Trophoblast cell (in vitro differentiated cells and primary cell): ENCODE measurements at regions not wholly inside any gene's neighbourhood (a gene's known extent, or its start where the extent isn't known, plus 50 kb on each side); places are given as distances from the start of the nearest gene placed in this dataset.
"Not testable (repeated sequence)": the region's sequence is repeated elsewhere in the genome, so short reads cannot be mapped to it uniquely, and the experiment has no call there.

ENCODE experiments used
- DNase-seq, 2 donors: peaks; one replicate each; pipeline ENCODE4 v3.0.0-alpha.2; 2016
- H2AFZ ChIP-seq: 2 replicates; pipeline ENCODE4 v1.6.1; 2013; ENCODE audit warnings: low read length, moderate library complexity, mild to moderate bottlenecking; ENCODE audit not compliant: insufficient read depth, poor library complexity
- H2AK5ac ChIP-seq: 2 replicates; pipeline ENCODE4 v1.6.1; 2013; ENCODE audit warnings: mild to moderate bottlenecking, low read length
- H2BK120ac ChIP-seq: 2 replicates; pipeline ENCODE4 v1.6.1; 2013; ENCODE audit warnings: low read length, mild to moderate bottlenecking, moderate library complexity; ENCODE audit not compliant: insufficient read depth, poor library complexity
- H2BK12ac ChIP-seq: 2 replicates; pipeline ENCODE4 v1.6.1; 2013; ENCODE audit warnings: mild to moderate bottlenecking, low read length, moderate library complexity
- H2BK5ac ChIP-seq: 2 replicates; pipeline ENCODE4 v1.6.1; 2013; ENCODE audit warnings: low read length, low read depth, moderate library complexity, mild to moderate bottlenecking; ENCODE audit not compliant: poor library complexity
- H3K14ac ChIP-seq: 2 replicates; pipeline ENCODE4 v1.6.1; 2013; ENCODE audit warnings: mild to moderate bottlenecking, low read length
- H3K18ac ChIP-seq: 2 replicates; pipeline ENCODE4 v1.6.1; 2013; ENCODE audit warnings: mild to moderate bottlenecking, low read length
- H3K23ac ChIP-seq: 2 replicates; pipeline ENCODE4 v1.6.1; 2013; ENCODE audit warnings: low read length
- H3K27ac ChIP-seq: 2 replicates; pipeline ENCODE4 v1.5.1; 2013; ENCODE audit warnings: low read depth, mild to moderate bottlenecking, inconsistent platforms, low read length, moderate library complexity
- H3K27me3 ChIP-seq: 2 replicates; pipeline ENCODE4 v1.6.1; 2013; ENCODE audit warnings: inconsistent platforms, mild to moderate bottlenecking, low read length, moderate library complexity; ENCODE audit not compliant: insufficient read depth
- H3K36me3 ChIP-seq, 2 experiments: 1 replicate in 1 of 2; 2 replicates in 1 of 2; pipeline ENCODE4 v1.6.1; 2013; ENCODE audit warnings: low read length in 2 of 2, mild to moderate bottlenecking in 2 of 2, moderate library complexity in 1 of 2; ENCODE audit not compliant: insufficient read depth in 2 of 2, control insufficient read depth in 1 of 2
- H3K4ac ChIP-seq: 2 replicates; pipeline ENCODE4 v1.6.1; 2013; ENCODE audit warnings: low read depth, mild to moderate bottlenecking, low read length, moderate library complexity
- H3K4me1 ChIP-seq, 2 experiments: 1 replicate in 1 of 2; 2 replicates in 1 of 2; pipeline ENCODE4 v1.6.1; 2013; ENCODE audit warnings: low read length in 2 of 2, mild to moderate bottlenecking in 2 of 2, moderate library complexity in 1 of 2; ENCODE audit not compliant: insufficient read depth in 2 of 2, control insufficient read depth in 1 of 2
- H3K4me2 ChIP-seq: 2 replicates; pipeline ENCODE4 v1.6.1; 2013; ENCODE audit warnings: inconsistent platforms, mild to moderate bottlenecking, low read length, moderate library complexity
- H3K4me3 ChIP-seq: 2 replicates; pipeline ENCODE4 v1.5.1; 2013; ENCODE audit warnings: mild to moderate bottlenecking, low read depth, low read length, inconsistent platforms
- H3K79me1 ChIP-seq: one replicate; pipeline ENCODE4 v1.6.1; 2013; ENCODE audit warnings: low read length
- H3K79me2 ChIP-seq: 2 replicates; pipeline ENCODE4 v1.6.1; 2013; ENCODE audit warnings: low read length, mild to moderate bottlenecking; ENCODE audit not compliant: control insufficient read depth, insufficient read depth, poor library complexity
- H3K9ac ChIP-seq: 2 replicates; pipeline ENCODE4 v1.6.1; 2013; ENCODE audit warnings: mild to moderate bottlenecking, low read length
- H3K9me3 ChIP-seq: 2 replicates; pipeline ENCODE4 v1.6.1; 2013; ENCODE audit warnings: low read depth, mild to moderate bottlenecking, control low read depth, inconsistent platforms, low read length; ENCODE audit not compliant: insufficient read depth
- H4K12ac ChIP-seq: 2 replicates; pipeline ENCODE4 v1.6.1; 2013; ENCODE audit warnings: low read depth, mild to moderate bottlenecking, low read length, moderate library complexity
- H4K8ac ChIP-seq: 2 replicates; pipeline ENCODE4 v1.6.1; 2013; ENCODE audit warnings: low read depth, mild to moderate bottlenecking, low read length, moderate library complexity
- H4K91ac ChIP-seq: one replicate; pipeline ENCODE4 v1.6.1; 2013; ENCODE audit warnings: low read depth, mild to moderate bottlenecking, low read length, moderate library complexity
- WGBS: extraction: QIAGEN DNeasy Blood & Tissue Kit; methylation state at CpG from one replicate; pipeline ENCODE4 v1.1.7; 2013; ENCODE audit warnings: missing lambda C conversion rate; ENCODE audit not compliant: insufficient read length, insufficient coverage; ENCODE audit errors: extremely low coverage; 5-methylcytosine and 5-hydroxymethylcytosine counted together

GRCh38 chr7:25743670-25744451 is 408.1 kb upstream of the NFE2L3 start:
- H3K79me1 ChIP-seq, H3K4me2 ChIP-seq, H2AK5ac ChIP-seq, H3K36me3 ChIP-seq, H3K27me3 ChIP-seq, H3K27ac ChIP-seq, H3K4me1 ChIP-seq, H3K9me3 ChIP-seq, H3K23ac ChIP-seq, H3K79me2 ChIP-seq, H4K12ac ChIP-seq, H3K4me3 ChIP-seq, H3K14ac ChIP-seq, H3K9ac ChIP-seq, DNase-seq, H2AFZ ChIP-seq: not testable (repeated sequence)
- H2BK12ac ChIP-seq: peak overlapping the region; percentile 86
- no CpG with 5 or more reads among the region's 37 CpGs for WGBS
- H2BK120ac ChIP-seq: peak overlapping the region; percentile 72
- H3K4ac ChIP-seq: peak overlapping the region; percentile 35
- peak overlapping the region; percentile 32 for H3K18ac ChIP-seq
- H4K8ac ChIP-seq: peak overlapping the region; percentile 45
- peak overlapping the region; percentile 26 for H2BK5ac ChIP-seq
- peak overlapping the region; percentile 39 for H4K91ac ChIP-seq

GRCh38 chr7:25750744-25751508 is 401.1 kb upstream of the NFE2L3 start:
- Histone ChIP-seq H4K8ac (peak overlapping the region; percentile 41), H3K18ac (peak overlapping the region; percentile 13), H2AFZ (no peak overlapping the region), H3K4me3 (no peak overlapping the region), H3K79me2 (peaks cover 14% of the 10 kb centered on the region), H3K4ac (peak overlapping the region; percentile 43), H4K12ac (peak overlapping the region; percentile 7), H3K23ac (no peak overlapping the region), H2BK5ac (peak overlapping the region; percentile 86), H4K91ac (peak overlapping the region; percentile 84), H2AK5ac (peak overlapping the region; percentile 10), H3K9me3 (no peaks in the 10 kb centered on the region), H3K14ac (peak overlapping the region; percentile 29), H3K27ac (peak overlapping the region; percentile 100), H3K9ac (no peak overlapping the region), H2BK120ac (peak overlapping the region; percentile 100), H3K4me1 (peaks cover 11 to 18% of the 10 kb centered on the region in 2 experiments), H3K27me3 (no peaks in the 10 kb centered on the region), H3K79me1 (peaks cover 40% of the 10 kb centered on the region), H2BK12ac (peak overlapping the region; percentile 27), H3K4me2 (no peak overlapping the region), H3K36me3 (no peaks in the 10 kb centered on the region)
- no CpG with 5 or more reads among the region's 14 CpGs for WGBS
- DNase-seq: no peak

- Histone ChIP-seq H2BK12ac (no peak overlapping the region), H4K91ac (peak overlapping the region; percentile 100), H3K4ac (peak overlapping the region; percentile 94), H2BK120ac (peak overlapping the region; percentile 100), H3K23ac (no peak overlapping the region), H3K4me3 (no peak overlapping the region), H4K8ac (peak overlapping the region; percentile 85), H3K79me2 (peaks cover 14% of the 10 kb centered on the region), H3K79me1 (peaks cover 41% of the 10 kb centered on the region), H3K14ac (peak overlapping the region; percentile 98), H3K27me3 (no peaks in the 10 kb centered on the region), H2BK5ac (peak overlapping the region; percentile 100), H2AK5ac (peak overlapping the region; percentile 88), H3K4me1 (peaks cover 11 to 18% of the 10 kb centered on the region in 2 experiments), H3K9ac (no peak overlapping the region), H3K18ac (no peak overlapping the region), H3K4me2 (no peak overlapping the region), H3K27ac (peak overlapping the region; percentile 100), H4K12ac (peak overlapping the region; percentile 77), H2AFZ (no peak overlapping the region), H3K9me3 (no peaks in the 10 kb centered on the region), H3K36me3 (no peaks in the 10 kb centered on the region)
- 100% methylated on average over 1 of the region's 5 CpGs for WGBS
- no peak for DNase-seq
Observed at GRCh38 chr7:25752154-25752553, 399.8 kb upstream of the NFE2L3 start.

GRCh38 chr7:25752967-25753791 is 398.8 kb upstream of the NFE2L3 start:
- Histone ChIP-seq H3K4ac (peak overlapping the region; percentile 99), H3K27me3 (no peaks in the 10 kb centered on the region)

More at GRCh38 chr7:25752967-25753791, 398.8 kb upstream of the NFE2L3 start:
- peaks cover 44% of the 10 kb centered on the region for H3K79me1 ChIP-seq
- H2BK120ac ChIP-seq: peak overlapping the region; percentile 100
- H3K23ac ChIP-seq: no peak overlapping the region
- H3K27ac ChIP-seq: peak overlapping the region; percentile 100
- peak overlapping the region; percentile 93 for H2AFZ ChIP-seq
- peak overlapping the region; percentile 86 for H4K12ac ChIP-seq
- no peaks in the 10 kb centered on the region for H3K36me3 ChIP-seq
- peaks cover 14% of the 10 kb centered on the region for H3K79me2 ChIP-seq
- H3K18ac ChIP-seq: peak overlapping the region; percentile 99
- peak overlapping the region; percentile 80 for H3K9ac ChIP-seq
- H4K8ac ChIP-seq: peak overlapping the region; percentile 98
- H3K4me3 ChIP-seq: no peak overlapping the region
- H3K14ac ChIP-seq: peak overlapping the region; percentile 100
- H2BK12ac ChIP-seq: peak overlapping the region; percentile 98
- WGBS: no CpG with 5 or more reads among the region's 16 CpGs
- no peak overlapping the region for H3K4me2 ChIP-seq
- H4K91ac ChIP-seq: peak overlapping the region; percentile 100
- H2AK5ac ChIP-seq: no peak overlapping the region
- DNase-seq: peak; percentile 32 to 34
- H3K4me1 ChIP-seq: peaks cover 11 to 18% of the 10 kb centered on the region in 2 experiments
- H2BK5ac ChIP-seq: peak overlapping the region; percentile 100
- H3K9me3 ChIP-seq: no peaks in the 10 kb centered on the region
